ENCODE measurements at regions not wholly inside any gene's neighbourhood (a gene's known extent, or its start where the extent isn't known, plus 50 kb on each side); places are given as distances from the start of the nearest gene placed in this dataset.
"Not testable (repeated sequence)": the region's sequence is repeated elsewhere in the genome, so short reads cannot be mapped to it uniquely, and the experiment has no call there.

DNA sequence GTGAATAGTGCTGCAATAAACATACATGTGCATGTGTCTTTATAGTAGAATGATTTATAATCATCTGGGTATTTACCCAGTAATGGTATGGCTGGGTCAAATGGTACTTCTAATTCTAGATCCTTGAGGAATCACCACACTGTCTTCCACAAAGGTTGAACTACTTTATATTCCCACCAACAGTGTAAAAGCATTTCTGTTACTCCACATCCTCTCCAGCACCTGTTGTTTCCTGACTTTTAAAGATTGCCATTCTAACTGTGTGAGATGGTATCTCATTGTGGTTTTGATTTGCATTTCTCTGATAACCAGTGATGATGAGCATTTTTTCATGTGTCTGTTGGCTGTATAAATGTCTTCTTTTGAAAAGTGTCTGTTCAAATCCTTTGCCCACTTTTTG, 215.5 kb downstream of the LRIG3 start:
- H3K27me3 Mint-ChIP-seq; H3K4me3 Mint-ChIP-seq; H3K36me3 Mint-ChIP-seq (ENCODE audit: low read depth); ATAC-seq; H3K27ac Mint-ChIP-seq; intact Hi-C loops (cut with DNase I, micrococcal nuclease); H3K4me1 Mint-ChIP-seq; CTCF ChIA-PET; DNase-seq; POLR2A ChIA-PET: not testable (repeated sequence)
- peaks cover 21% of the 10 kb centered on the region for H3K9me3 Mint-ChIP-seq (ENCODE audit: low read depth)

GRCh38 chr12:58710901-58711300, 209.4 kb downstream of the LRIG3 start:
- intact Hi-C loops (cut with DNase I, micrococcal nuclease) = no loop called here
- Mint-ChIP-seq H3K4me1 (no peaks in the 10 kb centered on the region), H3K4me3 (no peak overlapping the region), H3K36me3 (ENCODE audit: low read depth) (no peaks in the 10 kb centered on the region), H3K27me3 (no peaks in the 10 kb centered on the region), H3K9me3 (ENCODE audit: low read depth) (peaks cover 19% of the 10 kb centered on the region), H3K27ac (no peak overlapping the region)
- CTCF ChIA-PET = no interaction called here
- ATAC-seq = no peak
- POLR2A ChIA-PET = no interaction called here
- DNase-seq = no peak

DNA sequence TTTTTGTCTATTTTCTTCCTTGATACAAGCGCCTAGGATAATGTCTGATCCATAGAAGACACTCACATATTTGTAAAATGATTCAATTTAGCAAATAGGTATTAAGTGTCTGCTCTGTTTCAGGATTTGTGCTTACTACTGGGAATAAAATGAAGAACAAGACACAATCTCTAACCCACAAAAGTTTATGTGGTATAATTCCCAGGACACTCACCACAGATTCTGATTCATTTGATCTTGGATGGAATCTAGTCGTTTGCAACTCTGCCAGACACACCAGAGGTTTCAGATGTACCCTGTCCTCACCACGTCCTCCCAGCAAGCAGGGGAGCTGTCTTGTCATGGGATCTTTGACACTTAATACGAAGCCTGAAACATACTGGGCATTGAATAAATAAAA, 208.3 kb downstream of the LRIG3 start:
- CTCF ChIA-PET = no interaction called here
- H3K36me3 Mint-ChIP-seq (ENCODE audit: low read depth) = no peaks in the 10 kb centered on the region
- no peak for DNase-seq
- no peak overlapping the region for H3K27ac Mint-ChIP-seq
- H3K9me3 Mint-ChIP-seq (ENCODE audit: low read depth) = peaks cover 15% of the 10 kb centered on the region
- ATAC-seq = no peak
- POLR2A ChIA-PET = no interaction called here
- no peaks in the 10 kb centered on the region for H3K4me1 Mint-ChIP-seq
- H3K4me3 Mint-ChIP-seq = no peak overlapping the region
- H3K27me3 Mint-ChIP-seq = no peaks in the 10 kb centered on the region
- intact Hi-C loops (cut with DNase I, micrococcal nuclease) = no loop called here

- POLR2A ChIA-PET = no interaction called here
- Mint-ChIP-seq H3K27me3 (no peaks in the 10 kb centered on the region), H3K4me1 (no peaks in the 10 kb centered on the region), H3K4me3 (no peak overlapping the region), H3K9me3 (ENCODE audit: low read depth) (peaks cover 9% of the 10 kb centered on the region), H3K36me3 (ENCODE audit: low read depth) (no peaks in the 10 kb centered on the region), H3K27ac (no peak overlapping the region)
- DNase-seq (no peak), ATAC-seq (no peak)
- intact Hi-C loops (cut with DNase I, micrococcal nuclease) = no loop called here
- CTCF ChIA-PET = no interaction called here
Observed at GRCh38 chr12:58712976-58713375, 207.3 kb downstream of the LRIG3 start.

GRCh38 chr12:58719161-58719560, 201.1 kb downstream of the LRIG3 start:
- CTCF ChIA-PET = no interaction called here
- no peaks in the 10 kb centered on the region for H3K4me1 Mint-ChIP-seq
- DNase-seq (no peak), ATAC-seq (no peak)
- POLR2A ChIA-PET = no interaction called here
- H3K27me3 Mint-ChIP-seq = no peaks in the 10 kb centered on the region
- intact Hi-C loops (cut with DNase I, micrococcal nuclease) = no loop called here
- H3K4me3 Mint-ChIP-seq = no peak overlapping the region
- H3K9me3 Mint-ChIP-seq (ENCODE audit: low read depth) = peaks cover 4% of the 10 kb centered on the region
- H3K27ac Mint-ChIP-seq = no peak overlapping the region
- no peaks in the 10 kb centered on the region for H3K36me3 Mint-ChIP-seq (ENCODE audit: low read depth)

DNA sequence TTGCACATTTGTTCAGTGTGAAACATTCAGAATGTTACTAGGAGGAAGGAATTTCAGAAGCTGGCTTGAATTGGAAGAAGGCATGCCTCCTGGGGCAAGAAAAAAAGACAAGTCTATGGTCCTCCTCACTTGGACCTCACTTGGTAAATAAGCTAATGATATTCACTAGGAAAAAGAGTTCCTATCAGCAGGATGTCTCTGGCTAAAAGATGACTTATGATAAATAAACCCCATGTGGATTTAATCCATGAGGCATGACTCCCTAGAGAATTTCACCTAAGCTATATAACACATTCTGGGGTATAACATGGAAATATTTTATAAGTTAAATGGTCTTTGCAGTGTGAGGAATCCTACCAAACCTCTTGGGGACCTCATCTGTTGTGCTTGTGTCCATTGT, 199.9 kb downstream of the LRIG3 start:
- POLR2A ChIA-PET = no interaction called here
- no peak overlapping the region for H3K27ac Mint-ChIP-seq

DNA sequence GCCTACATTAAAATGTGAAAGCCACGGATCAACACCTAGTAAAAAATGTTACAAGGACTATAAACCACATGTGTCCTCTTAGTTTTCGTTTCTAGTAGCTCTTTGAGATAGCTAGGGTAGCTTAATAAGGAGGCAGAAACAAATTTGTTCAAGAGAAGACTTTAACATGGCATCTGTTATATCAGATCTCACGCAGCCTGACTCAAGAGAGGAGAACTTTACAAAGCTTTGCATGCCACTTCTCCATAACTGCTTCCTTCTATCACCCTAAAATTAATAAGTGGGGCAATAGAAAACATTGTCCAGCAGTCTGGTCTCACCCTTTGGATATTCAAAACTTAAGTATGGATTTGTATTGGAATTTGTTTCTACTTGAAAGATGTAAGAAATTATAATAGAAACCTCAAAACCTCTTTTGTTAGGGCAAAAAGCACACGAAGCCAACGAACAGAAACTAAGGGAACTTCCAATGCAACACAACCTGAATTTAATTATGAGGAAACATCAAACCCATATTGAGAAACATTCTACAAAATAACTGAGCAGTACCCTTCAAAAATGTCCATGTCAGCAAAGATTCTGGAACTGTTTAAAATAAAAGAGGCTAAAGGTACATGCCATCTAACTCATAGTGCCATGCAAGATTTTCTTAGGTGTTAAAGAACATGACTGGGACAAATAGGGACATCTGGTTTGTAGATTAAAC, 194.8 kb downstream of the LRIG3 start:
- DNase-seq (no peak), ATAC-seq (no peak)
- ChIA-PET CTCF (no interaction called here), POLR2A (no interaction called here)
- Mint-ChIP-seq H3K36me3 (ENCODE audit: low read depth) (no peaks in the 10 kb centered on the region), H3K9me3 (ENCODE audit: low read depth) (no peaks in the 10 kb centered on the region), H3K4me1 (no peaks in the 10 kb centered on the region), H3K27ac (no peak overlapping the region), H3K27me3 (no peaks in the 10 kb centered on the region), H3K4me3 (no peak overlapping the region)
- intact Hi-C loops (cut with DNase I, micrococcal nuclease) = no loop called here

More for the DNA sequence above, 199.9 kb downstream of the LRIG3 start:
- ATAC-seq (no peak), DNase-seq (no peak)
- H3K36me3 Mint-ChIP-seq (ENCODE audit: low read depth) = no peaks in the 10 kb centered on the region
- H3K4me1 Mint-ChIP-seq = no peaks in the 10 kb centered on the region
- intact Hi-C loops (cut with DNase I, micrococcal nuclease) = no loop called here
- CTCF ChIA-PET = interaction anchor here (0.6 kb wide), 1 partner anchor 292 kb away, joined by 4 read pairs; no protein-coding TSS in a partner anchor
- peaks cover 1% of the 10 kb centered on the region for H3K9me3 Mint-ChIP-seq (ENCODE audit: low read depth)
- no peaks in the 10 kb centered on the region for H3K27me3 Mint-ChIP-seq
- H3K4me3 Mint-ChIP-seq = no peak overlapping the region

DNA sequence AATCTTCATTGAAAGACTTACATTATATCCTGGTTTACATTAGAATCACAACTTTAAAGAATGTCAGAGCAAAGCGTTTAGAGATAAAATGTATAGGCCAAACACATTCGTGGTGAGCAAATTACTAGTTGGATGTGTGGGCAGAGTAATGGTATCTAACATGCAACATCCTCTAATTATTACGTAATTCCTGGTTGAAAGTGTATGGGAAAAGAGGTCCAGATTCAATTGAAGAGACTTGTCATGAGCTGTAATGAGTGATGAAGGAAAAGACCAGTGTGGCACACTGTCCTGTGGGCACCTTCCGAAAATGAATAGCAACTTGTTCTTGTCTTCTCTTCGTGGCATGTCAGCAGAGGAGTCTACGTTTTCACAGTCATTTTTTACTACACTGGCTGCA, 192.8 kb downstream of the LRIG3 start:
- intact Hi-C loops (cut with DNase I, micrococcal nuclease) = no loop called here
- CTCF ChIA-PET = no interaction called here
- H3K9me3 Mint-ChIP-seq (ENCODE audit: low read depth) = peaks cover 4% of the 10 kb centered on the region
- no peaks in the 10 kb centered on the region for H3K4me1 Mint-ChIP-seq
- H3K27me3 Mint-ChIP-seq = no peaks in the 10 kb centered on the region
- DNase-seq (no peak), ATAC-seq (no peak)
- no peak overlapping the region for H3K4me3 Mint-ChIP-seq
- POLR2A ChIA-PET = no interaction called here
- H3K27ac Mint-ChIP-seq = no peak overlapping the region
- H3K36me3 Mint-ChIP-seq (ENCODE audit: low read depth) = no peaks in the 10 kb centered on the region

- Mint-ChIP-seq H3K27ac (no peak overlapping the region), H3K27me3 (no peaks in the 10 kb centered on the region), H3K9me3 (ENCODE audit: low read depth) (peaks cover 4% of the 10 kb centered on the region), H3K4me1 (no peaks in the 10 kb centered on the region), H3K36me3 (ENCODE audit: low read depth) (no peaks in the 10 kb centered on the region), H3K4me3 (no peak overlapping the region)
- intact Hi-C loops (cut with DNase I, micrococcal nuclease) = no loop called here
- DNase-seq (no peak), ATAC-seq (no peak)
- CTCF ChIA-PET = no interaction called here
- POLR2A ChIA-PET = no interaction called here
Observed at GRCh38 chr12:58728397-58728796, 191.9 kb downstream of the LRIG3 start.

DNA sequence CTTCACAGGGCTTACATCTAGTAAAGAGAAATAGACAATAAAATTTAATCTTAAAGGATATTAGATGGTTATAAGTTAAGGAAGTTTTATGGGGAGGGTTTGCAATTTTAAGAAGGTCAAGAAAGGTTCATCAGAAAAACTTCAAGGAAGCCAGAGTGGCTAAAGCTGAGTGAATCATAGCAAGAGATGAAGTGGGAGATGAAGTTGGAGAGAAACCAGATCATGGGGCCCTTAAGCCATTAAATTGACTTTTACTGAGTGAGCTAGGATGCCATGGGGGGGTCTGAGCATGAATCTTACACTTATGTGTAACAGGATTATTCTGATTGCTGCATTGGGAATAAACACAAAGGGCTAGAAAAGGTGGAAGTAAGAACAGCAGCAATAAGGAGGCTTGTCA, 189.2 kb downstream of the LRIG3 start:
- Mint-ChIP-seq H3K9me3 (ENCODE audit: low read depth) (peaks cover 4% of the 10 kb centered on the region), H3K4me3 (no peak overlapping the region), H3K36me3 (ENCODE audit: low read depth) (no peaks in the 10 kb centered on the region), H3K4me1 (no peaks in the 10 kb centered on the region), H3K27ac (no peak overlapping the region), H3K27me3 (no peaks in the 10 kb centered on the region)
- ATAC-seq (no peak), DNase-seq (no peak)
- intact Hi-C loops (cut with DNase I, micrococcal nuclease) = no loop called here
- CTCF ChIA-PET = interaction anchor here (0.6 kb wide), 1 partner anchor 51 kb away, joined by 3 read pairs; no protein-coding TSS in a partner anchor
- POLR2A ChIA-PET = no interaction called here

- H3K4me1 Mint-ChIP-seq = no peaks in the 10 kb centered on the region
- H3K9me3 Mint-ChIP-seq (ENCODE audit: low read depth) = peaks cover 4% of the 10 kb centered on the region
- no peak overlapping the region for H3K4me3 Mint-ChIP-seq
- H3K36me3 Mint-ChIP-seq (ENCODE audit: low read depth) = no peaks in the 10 kb centered on the region
- intact Hi-C loops (cut with DNase I, micrococcal nuclease) = no loop called here
- ChIA-PET POLR2A (no interaction called here), CTCF (no interaction called here)
- ATAC-seq = no peak
- H3K27me3 Mint-ChIP-seq = no peaks in the 10 kb centered on the region
- no peak overlapping the region for H3K27ac Mint-ChIP-seq
- no peak for DNase-seq
Observed at GRCh38 chr12:58732894-58733293, 187.4 kb downstream of the LRIG3 start.

DNA sequence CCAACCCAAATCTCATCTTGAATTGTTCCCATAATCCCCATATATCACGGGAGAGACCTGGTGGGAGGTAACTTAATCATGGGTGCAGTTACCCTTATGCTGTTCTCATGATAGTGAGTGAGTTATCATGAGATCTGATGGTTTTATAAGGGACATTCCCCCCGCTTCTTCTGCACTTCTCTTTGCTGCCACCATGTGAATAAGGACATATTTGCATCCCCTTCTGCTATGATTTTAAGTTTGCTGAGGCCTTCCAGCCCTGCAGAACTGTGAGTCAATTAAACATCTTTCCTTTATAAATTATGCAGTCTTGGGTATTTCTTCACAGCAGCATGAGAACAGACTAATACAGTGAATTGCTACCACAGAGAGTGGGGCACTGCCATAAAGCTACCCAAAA, 179.1 kb downstream of the LRIG3 start:
- no peaks in the 10 kb centered on the region for H3K9me3 Mint-ChIP-seq (ENCODE audit: low read depth)
- CTCF ChIA-PET = no interaction called here
- H3K27me3 Mint-ChIP-seq = no peaks in the 10 kb centered on the region

More for the DNA sequence above, 179.1 kb downstream of the LRIG3 start:
- Mint-ChIP-seq H3K27ac (no peak overlapping the region), H3K4me1 (no peaks in the 10 kb centered on the region), H3K36me3 (ENCODE audit: low read depth) (no peaks in the 10 kb centered on the region), H3K4me3 (no peak overlapping the region)
- ATAC-seq (no peak), DNase-seq (no peak)
- POLR2A ChIA-PET = no interaction called here
- intact Hi-C loops (cut with DNase I, micrococcal nuclease) = no loop called here

Data from activated CD4-positive, alpha-beta T cell treated with anti-CD3 and anti-CD28 coated beads for 36 hours (primary cell).